ENCODE measurements at regions not wholly inside any gene's neighbourhood (a gene's known extent, or its start where the extent isn't known, plus 50 kb on each side); places are given as distances from the start of the nearest gene placed in this dataset.

GRCh38 chr9:118532592-118532991 is 828.4 kb downstream of the TLR4 start:
- H3K4me3 ChIP-seq (ENCODE audit: low read depth, low read length) = no peak overlapping the region
- no peaks in the 10 kb centered on the region for H3K27me3 ChIP-seq
- no peaks in the 10 kb centered on the region for H3K9me3 ChIP-seq
- no peaks in the 10 kb centered on the region for H3K36me3 ChIP-seq
- DNase-seq = no peak
- TF ChIP-seq CTCF (IDR thresholded peaks at IDR 0.05; ENCODE audit: low read depth, low read length) = no peak
- no peaks in the 10 kb centered on the region for H3K4me1 ChIP-seq

- DNase-seq = no peak
- Histone ChIP-seq H3K4me1 (no peaks in the 10 kb centered on the region), H3K4me3 (ENCODE audit: low read depth, low read length) (no peak overlapping the region), H3K27me3 (no peaks in the 10 kb centered on the region), H3K36me3 (no peaks in the 10 kb centered on the region), H3K9me3 (no peaks in the 10 kb centered on the region)
- TF ChIP-seq CTCF (IDR thresholded peaks at IDR 0.05; ENCODE audit: low read depth, low read length) = no peak
Measured at GRCh38 chr9:118533101-118533500, 828.9 kb downstream of the TLR4 start.

- no peak overlapping the region for H3K4me3 ChIP-seq (ENCODE audit: low read depth, low read length)
- no peaks in the 10 kb centered on the region for H3K9me3 ChIP-seq
- H3K27me3 ChIP-seq = no peaks in the 10 kb centered on the region
- H3K4me1 ChIP-seq = no peaks in the 10 kb centered on the region
- DNase-seq = no peak
- no peak for TF ChIP-seq CTCF (IDR thresholded peaks at IDR 0.05; ENCODE audit: low read depth, low read length)
- no peaks in the 10 kb centered on the region for H3K36me3 ChIP-seq
Measured at GRCh38 chr9:118533850-118534249, 829.6 kb downstream of the TLR4 start.

GRCh38 chr9:118536153-118536552 is 832.0 kb downstream of the TLR4 start:
- no peaks in the 10 kb centered on the region for H3K4me1 ChIP-seq
- no peak for TF ChIP-seq CTCF (IDR thresholded peaks at IDR 0.05; ENCODE audit: low read depth, low read length)
- H3K27me3 ChIP-seq = no peaks in the 10 kb centered on the region
- no peaks in the 10 kb centered on the region for H3K9me3 ChIP-seq
- no peak for DNase-seq
- no peak overlapping the region for H3K4me3 ChIP-seq (ENCODE audit: low read depth, low read length)
- H3K36me3 ChIP-seq = no peaks in the 10 kb centered on the region

- Histone ChIP-seq H3K27me3 (no peaks in the 10 kb centered on the region), H3K36me3 (no peaks in the 10 kb centered on the region), H3K4me1 (no peaks in the 10 kb centered on the region), H3K4me3 (ENCODE audit: low read depth, low read length) (no peak overlapping the region), H3K9me3 (no peaks in the 10 kb centered on the region)
- DNase-seq = no peak
- no peak for TF ChIP-seq CTCF (IDR thresholded peaks at IDR 0.05; ENCODE audit: low read depth, low read length)
Measured at GRCh38 chr9:118538959-118539358, 830.3 kb downstream of the BRINP1 start.

GRCh38 chr9:118553465-118553864 is 815.8 kb downstream of the BRINP1 start:
- Histone ChIP-seq H3K4me3 (ENCODE audit: low read depth, low read length) (no peak overlapping the region), H3K27me3 (no peaks in the 10 kb centered on the region), H3K36me3 (no peaks in the 10 kb centered on the region), H3K4me1 (no peaks in the 10 kb centered on the region), H3K9me3 (no peaks in the 10 kb centered on the region)
- no peak for DNase-seq
- no peak for TF ChIP-seq CTCF (IDR thresholded peaks at IDR 0.05; ENCODE audit: low read depth, low read length)

All from BE2C (cell line).